NCI-H460 (cell line): ENCODE measurements at regions not wholly inside any gene's neighbourhood (a gene's known extent, or its start where the extent isn't known, plus 50 kb on each side); places are given as distances from the start of the nearest gene placed in this dataset.

Source experiments
- DNase-seq: peaks from one replicate; pipeline ENCODE4 v3.0.0-alpha.2; 2016; ENCODE audit warnings: low read depth; ENCODE audit errors: extremely low read depth

DNA sequence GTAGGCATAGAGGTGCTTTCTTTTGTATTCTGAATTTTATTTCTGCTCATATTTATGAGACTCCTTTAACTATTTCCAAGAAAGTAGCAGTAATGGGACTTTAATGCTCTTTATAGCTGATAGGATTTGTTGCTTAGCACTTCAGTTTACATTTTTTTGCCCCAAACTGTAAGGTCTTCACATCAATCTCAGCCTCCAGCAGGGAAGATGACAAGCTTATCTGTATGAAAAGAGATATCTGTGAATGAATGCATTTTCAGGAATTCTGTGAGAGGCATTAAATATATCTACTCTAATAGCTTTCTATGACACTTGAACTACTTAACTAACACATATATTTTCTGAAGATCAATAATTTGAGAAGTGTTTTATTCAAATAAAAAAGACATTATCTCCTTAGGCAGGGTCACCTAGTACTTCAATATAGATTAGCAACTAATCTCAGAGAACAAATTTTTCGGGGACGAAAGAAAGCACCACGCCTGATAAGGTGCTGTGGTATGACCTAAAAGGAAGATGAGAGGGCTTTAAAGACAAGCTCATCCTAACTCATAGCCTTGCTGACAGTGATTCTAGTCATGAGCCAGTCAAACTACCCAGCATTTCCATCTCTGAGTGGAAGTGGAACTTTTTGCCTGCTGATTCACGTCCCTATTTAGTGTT is 766.1 kb upstream of the CNTNAP5 start:
- no peak for DNase-seq

DNA sequence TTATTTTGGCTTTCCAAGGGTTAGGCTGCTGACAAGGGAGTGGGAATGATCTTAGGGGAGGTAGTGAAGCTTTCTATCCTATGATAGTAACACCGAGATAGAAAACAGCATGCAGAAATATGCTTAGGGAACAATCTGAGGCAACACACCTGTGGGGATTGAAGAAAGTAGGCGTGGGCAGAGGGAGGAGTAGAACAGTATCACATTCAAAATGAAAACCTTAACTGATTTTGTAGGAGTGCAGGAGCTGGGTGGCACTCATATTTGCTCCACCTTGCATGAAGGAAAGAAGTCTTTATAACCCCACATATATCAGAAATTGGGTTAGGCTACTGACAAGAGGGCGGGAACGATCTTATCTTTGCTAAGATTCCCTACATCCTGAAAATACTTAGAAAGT is 762.2 kb upstream of the CNTNAP5 start:
- DNase-seq: no peak

DNA sequence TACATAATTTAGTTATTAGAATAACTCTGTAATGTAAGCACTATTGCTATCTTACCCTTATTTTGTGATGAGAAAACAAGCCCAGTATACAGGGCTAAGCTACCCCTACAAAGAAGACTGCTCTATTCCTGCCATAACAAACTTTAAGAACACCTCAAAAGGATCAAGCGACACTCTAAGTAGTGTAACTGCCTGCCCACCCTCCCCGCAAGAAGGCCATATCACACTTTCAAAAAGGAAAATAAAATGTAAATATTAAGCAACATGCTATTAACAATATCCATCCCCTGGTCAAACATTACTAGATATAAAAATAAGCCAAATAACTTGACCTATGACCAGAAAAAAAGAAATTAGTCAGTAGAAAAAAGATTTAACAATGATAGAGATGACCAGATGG is 741.7 kb upstream of the CNTNAP5 start:
- DNase-seq: no peak

DNA sequence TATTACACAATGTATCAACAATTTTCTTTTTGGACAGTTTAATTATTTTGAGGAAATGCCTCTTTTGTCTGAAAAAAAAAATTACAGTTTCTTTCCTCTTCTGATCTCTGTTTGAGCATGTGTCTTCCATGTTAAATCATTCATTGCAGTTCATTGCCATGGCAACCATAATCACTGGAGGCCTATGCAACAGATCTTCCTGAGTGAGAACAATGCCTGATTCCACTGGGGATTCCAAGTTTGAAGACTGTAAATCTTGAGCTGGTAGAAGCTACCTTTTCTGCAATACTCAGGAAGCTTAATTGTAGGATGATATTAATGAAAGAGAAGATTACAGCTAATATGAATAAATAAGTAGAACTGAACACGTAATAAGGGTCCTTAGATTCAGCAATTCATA is 721.4 kb upstream of the CNTNAP5 start:
- DNase-seq: no peak
